ENCODE measurements at regions not wholly inside any gene's neighbourhood (a gene's known extent, or its start where the extent isn't known, plus 50 kb on each side); places are given as distances from the start of the nearest gene placed in this dataset.
"Not testable (repeated sequence)": the region's sequence is repeated elsewhere in the genome, so short reads cannot be mapped to it uniquely, and the experiment has no call there.

DNA sequence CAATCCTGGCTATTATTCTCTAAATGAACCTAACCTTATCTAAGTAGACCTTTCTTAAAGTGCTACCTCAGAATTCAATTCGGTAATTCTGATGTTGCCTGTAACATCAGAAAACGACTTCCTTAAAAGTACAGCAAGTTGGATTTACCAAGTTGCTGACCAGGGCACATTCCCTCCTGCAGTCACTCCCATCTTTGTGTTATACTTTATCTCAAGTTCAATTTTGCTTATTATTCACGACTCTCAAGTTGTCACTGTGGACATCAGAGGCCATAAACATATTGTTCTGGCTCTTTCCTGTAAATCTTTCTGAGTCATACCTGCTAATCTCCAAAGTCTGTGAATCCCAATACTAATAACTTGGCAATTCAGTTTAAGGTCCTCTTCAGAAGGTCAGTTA, 64.6 kb upstream of the ZSCAN2 start:
- H3K4me3 ChIP-seq (ENCODE audit: low read depth in 2 of 2, low read length in 1 of 2); H4K20me1 ChIP-seq (ENCODE audit: insufficient read depth); H3F3A ChIP-seq (replicated peaks; ENCODE audit: insufficient read depth); H3K4me2 ChIP-seq; H3K4me1 ChIP-seq (ENCODE audit: control insufficient read depth in 1 of 2, insufficient read depth in 2 of 2, low read depth in 1 of 2, low read length in 1 of 2); H3K9me3 ChIP-seq; H3K27ac ChIP-seq (ENCODE audit: low read depth in 2 of 2, low read length in 1 of 2); H3K79me2 ChIP-seq (ENCODE audit: insufficient read depth); H3K9me2 ChIP-seq; H3K27me3 ChIP-seq (ENCODE audit: insufficient read depth); CTCF ChIA-PET; POLR2A ChIA-PET; H2AFZ ChIP-seq (ENCODE audit: low read depth); H3K36me3 ChIP-seq (replicated peaks in 1 of 2; ENCODE audit: control insufficient read depth in 1 of 2, insufficient read depth in 2 of 2, low read length in 1 of 2); DNase-seq; H3K9ac ChIP-seq: not testable (repeated sequence)
- WGBS (ENCODE audit: low lambda C conversion rate) = 88% methylated on average over 3 of the region's 3 CpGs

GRCh38 chr15:84544586-84544985, 56.2 kb upstream of the ZSCAN2 start:
- H4K20me1 ChIP-seq (ENCODE audit: insufficient read depth); CTCF ChIA-PET: not testable (repeated sequence)

GRCh38 chr15:84547150-84547549, 53.7 kb upstream of the ZSCAN2 start:
- H3K4me2 ChIP-seq; DNase-seq; H3K4me3 ChIP-seq (ENCODE audit: low read depth in 2 of 2, low read length in 1 of 2); H3K9ac ChIP-seq; H3K27me3 ChIP-seq (ENCODE audit: insufficient read depth); H4K20me1 ChIP-seq (ENCODE audit: insufficient read depth); H3K9me2 ChIP-seq; POLR2A ChIA-PET; CTCF ChIA-PET; H3K4me1 ChIP-seq (ENCODE audit: control insufficient read depth in 1 of 2, insufficient read depth in 2 of 2, low read depth in 1 of 2, low read length in 1 of 2); H3F3A ChIP-seq (replicated peaks; ENCODE audit: insufficient read depth); H3K27ac ChIP-seq (ENCODE audit: low read depth in 2 of 2, low read length in 1 of 2); H2AFZ ChIP-seq (ENCODE audit: low read depth); H3K9me3 ChIP-seq: not testable (repeated sequence)
- WGBS (ENCODE audit: low lambda C conversion rate) = 78% methylated on average over 2 of the region's 2 CpGs
- Histone ChIP-seq H3K36me3 (replicated peaks in 1 of 2; ENCODE audit: control insufficient read depth in 1 of 2, insufficient read depth in 2 of 2, low read length in 1 of 2) (peaks cover 0 to 34% of the 10 kb centered on the region in 2 experiments), H3K79me2 (ENCODE audit: insufficient read depth) (peaks cover 15% of the 10 kb centered on the region)

More at GRCh38 chr15:84544586-84544985, 56.2 kb upstream of the ZSCAN2 start:
- DNase-seq; H3K4me3 ChIP-seq (ENCODE audit: low read depth in 2 of 2, low read length in 1 of 2); H3K4me2 ChIP-seq; H3K9ac ChIP-seq; H3K4me1 ChIP-seq (ENCODE audit: control insufficient read depth in 1 of 2, insufficient read depth in 2 of 2, low read depth in 1 of 2, low read length in 1 of 2); H3K9me3 ChIP-seq; POLR2A ChIA-PET; H2AFZ ChIP-seq (ENCODE audit: low read depth); H3K9me2 ChIP-seq; H3K27me3 ChIP-seq (ENCODE audit: insufficient read depth); H3F3A ChIP-seq (replicated peaks; ENCODE audit: insufficient read depth); H3K27ac ChIP-seq (ENCODE audit: low read depth in 2 of 2, low read length in 1 of 2): not testable (repeated sequence)
- Histone ChIP-seq H3K79me2 (ENCODE audit: insufficient read depth) (peaks cover 15% of the 10 kb centered on the region), H3K36me3 (replicated peaks in 1 of 2; ENCODE audit: control insufficient read depth in 1 of 2, insufficient read depth in 2 of 2, low read length in 1 of 2) (peaks cover 4 to 33% of the 10 kb centered on the region in 2 experiments)
- WGBS (ENCODE audit: low lambda C conversion rate) = 92% methylated on average over 6 of the region's 6 CpGs

DNA sequence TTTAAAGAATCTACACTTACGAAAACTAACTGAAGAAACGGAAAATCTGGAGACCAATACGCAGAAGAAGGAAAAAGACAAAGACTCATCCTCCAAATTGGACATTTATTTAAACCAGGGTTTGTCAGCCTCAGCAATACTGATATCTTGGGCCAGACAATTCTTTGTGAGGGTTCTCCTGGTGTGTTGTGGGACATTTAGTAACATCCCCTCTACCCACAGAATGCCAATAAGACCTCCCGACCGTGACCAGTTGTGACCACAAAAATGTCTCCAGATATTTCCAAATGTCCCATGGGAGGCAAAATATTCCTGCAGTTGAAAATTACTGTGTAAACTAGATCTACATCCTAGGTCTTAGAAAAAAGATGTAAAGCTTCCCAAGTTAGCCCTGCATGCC, 50.3 kb upstream of the ZSCAN2 start:
- peaks cover 28% of the 10 kb centered on the region for H3K79me2 ChIP-seq (ENCODE audit: insufficient read depth)
- H3K27ac ChIP-seq (ENCODE audit: low read depth in 2 of 2, low read length in 1 of 2); H3K4me3 ChIP-seq (ENCODE audit: low read depth in 2 of 2, low read length in 1 of 2); H3F3A ChIP-seq (replicated peaks; ENCODE audit: insufficient read depth); CTCF ChIA-PET; H2AFZ ChIP-seq (ENCODE audit: low read depth); H3K4me2 ChIP-seq; H3K9me3 ChIP-seq; H3K4me1 ChIP-seq (ENCODE audit: control insufficient read depth in 1 of 2, insufficient read depth in 2 of 2, low read depth in 1 of 2, low read length in 1 of 2); POLR2A ChIA-PET; H3K27me3 ChIP-seq (ENCODE audit: insufficient read depth); H3K9me2 ChIP-seq; DNase-seq; H4K20me1 ChIP-seq (ENCODE audit: insufficient read depth); H3K9ac ChIP-seq: not testable (repeated sequence)
- 92% methylated on average over 5 of the region's 5 CpGs for WGBS (ENCODE audit: low lambda C conversion rate)
- H3K36me3 ChIP-seq (replicated peaks in 1 of 2; ENCODE audit: control insufficient read depth in 1 of 2, insufficient read depth in 2 of 2, low read length in 1 of 2) = peaks cover 0 to 52% of the 10 kb centered on the region in 2 experiments

Small RNAs in the stretch of these regions (small RNA-seq; reads per million reads assigned to genes)
- gene AC048382.3 = 0 reads per million in 7 experiments
- gene CSPG4P5 = 0 reads per million in 7 experiments
- 0 reads per million in 7 experiments for gene RF00017
- 0 reads per million in 7 experiments for gene RN7SL417P
